ENCODE measurements at regions not wholly inside any gene's neighbourhood (a gene's known extent, or its start where the extent isn't known, plus 50 kb on each side); places are given as distances from the start of the nearest gene placed in this dataset.
"Not testable (repeated sequence)": the region's sequence is repeated elsewhere in the genome, so short reads cannot be mapped to it uniquely, and the experiment has no call there.

DNA sequence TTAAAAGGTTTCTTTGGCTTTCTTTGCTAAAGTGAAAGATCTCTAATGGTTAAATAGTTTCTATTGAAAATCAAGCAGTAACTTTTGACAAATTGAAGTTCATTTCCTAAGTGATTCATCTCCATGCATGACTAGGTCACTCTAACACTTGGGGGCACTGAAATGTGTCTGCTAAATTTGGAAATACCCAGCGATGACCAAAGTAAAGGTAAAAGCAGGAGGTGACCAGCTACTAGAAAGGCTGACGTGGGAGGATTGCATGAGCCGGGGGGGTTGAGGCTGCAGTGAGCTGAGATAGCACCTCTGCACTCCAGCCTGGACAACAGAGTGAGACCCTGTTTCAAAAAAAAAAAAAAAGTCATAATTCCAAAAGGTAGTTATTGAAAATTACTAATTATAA is 111.8 kb upstream of the GPR141 start:
- TF ChIP-seq, protein P1, sequence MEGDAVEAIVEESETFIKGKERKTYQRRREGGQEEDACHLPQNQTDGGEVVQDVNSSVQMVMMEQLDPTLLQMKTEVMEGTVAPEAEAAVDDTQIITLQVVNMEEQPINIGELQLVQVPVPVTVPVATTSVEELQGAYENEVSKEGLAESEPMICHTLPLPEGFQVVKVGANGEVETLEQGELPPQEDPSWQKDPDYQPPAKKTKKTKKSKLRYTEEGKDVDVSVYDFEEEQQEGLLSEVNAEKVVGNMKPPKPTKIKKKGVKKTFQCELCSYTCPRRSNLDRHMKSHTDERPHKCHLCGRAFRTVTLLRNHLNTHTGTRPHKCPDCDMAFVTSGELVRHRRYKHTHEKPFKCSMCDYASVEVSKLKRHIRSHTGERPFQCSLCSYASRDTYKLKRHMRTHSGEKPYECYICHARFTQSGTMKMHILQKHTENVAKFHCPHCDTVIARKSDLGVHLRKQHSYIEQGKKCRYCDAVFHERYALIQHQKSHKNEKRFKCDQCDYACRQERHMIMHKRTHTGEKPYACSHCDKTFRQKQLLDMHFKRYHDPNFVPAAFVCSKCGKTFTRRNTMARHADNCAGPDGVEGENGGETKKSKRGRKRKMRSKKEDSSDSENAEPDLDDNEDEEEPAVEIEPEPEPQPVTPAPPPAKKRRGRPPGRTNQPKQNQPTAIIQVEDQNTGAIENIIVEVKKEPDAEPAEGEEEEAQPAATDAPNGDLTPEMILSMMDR (conservative IDR thresholded peaks at IDR 0.05): no peak
- Mint-ChIP-seq H3K36me3 (ENCODE audit: low read depth) (no peaks in the 10 kb centered on the region), H3K27me3 (ENCODE audit: low read depth) (peaks cover 2% of the 10 kb centered on the region), H3K4me1 (no peaks in the 10 kb centered on the region), H3K27ac (ENCODE audit: unreplicated experiment) (no peak overlapping the region), H3K9me3 (no peaks in the 10 kb centered on the region), H3K4me3 (no peak overlapping the region)
- DNase-seq (ENCODE audit: low read depth, low spot score): no peak

DNA sequence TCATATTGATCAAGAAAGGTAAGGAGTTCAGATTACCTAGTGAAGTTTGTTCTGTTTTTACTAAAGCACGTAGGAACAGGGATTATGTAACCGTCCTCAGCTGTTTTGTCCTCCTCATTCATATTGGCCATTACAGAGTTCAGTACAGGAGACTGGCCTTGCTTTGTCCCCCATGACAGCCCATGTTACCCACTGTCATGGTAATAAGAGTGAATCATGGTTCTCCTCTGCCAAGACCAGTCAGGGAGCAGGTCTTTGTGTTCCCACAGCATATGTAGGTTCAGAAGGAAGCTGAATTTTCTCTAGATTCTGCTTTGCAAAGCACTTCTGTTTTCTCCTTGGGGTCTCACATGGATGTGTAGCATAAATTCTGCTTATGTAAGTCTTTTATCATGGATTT is 106.2 kb upstream of the GPR141 start:
- Mint-ChIP-seq H3K27ac (ENCODE audit: unreplicated experiment) (no peak overlapping the region), H3K9me3 (no peaks in the 10 kb centered on the region), H3K4me3 (no peak overlapping the region), H3K36me3 (ENCODE audit: low read depth) (no peaks in the 10 kb centered on the region), H3K4me1 (peaks cover 7% of the 10 kb centered on the region), H3K27me3 (ENCODE audit: low read depth) (peaks cover 4% of the 10 kb centered on the region)
- DNase-seq (ENCODE audit: low read depth, low spot score): no peak
- TF ChIP-seq, protein P1 (conservative IDR thresholded peaks at IDR 0.05): no peak

DNA sequence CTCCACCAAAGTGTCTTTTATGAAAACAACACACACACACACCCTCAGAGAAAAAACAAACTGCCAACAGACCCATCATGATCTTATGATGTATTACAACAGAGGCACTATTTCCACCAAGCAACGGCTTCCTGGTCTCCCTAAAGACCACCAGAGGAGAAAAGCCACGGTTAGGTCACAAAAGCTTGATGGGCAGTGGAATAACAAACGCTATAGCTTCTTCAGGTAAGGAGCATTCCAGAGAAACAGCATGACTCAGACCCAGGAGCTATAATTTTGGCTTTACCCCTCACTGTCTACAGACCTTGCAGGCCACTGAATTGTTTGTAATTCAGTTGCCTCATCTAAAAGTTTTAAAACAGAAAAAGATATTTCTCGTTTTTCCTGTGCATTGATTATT is 105.7 kb upstream of the GPR141 start:
- DNase-seq (ENCODE audit: low read depth, low spot score): no peak
- Mint-ChIP-seq H3K9me3 (no peaks in the 10 kb centered on the region), H3K27ac (ENCODE audit: unreplicated experiment) (no peak overlapping the region), H3K36me3 (ENCODE audit: low read depth) (no peaks in the 10 kb centered on the region), H3K4me1 (peaks cover 8% of the 10 kb centered on the region), H3K27me3 (ENCODE audit: low read depth) (peaks cover 4% of the 10 kb centered on the region), H3K4me3 (no peak overlapping the region)
- TF ChIP-seq, protein P1 (conservative IDR thresholded peaks at IDR 0.05): no peak

DNA sequence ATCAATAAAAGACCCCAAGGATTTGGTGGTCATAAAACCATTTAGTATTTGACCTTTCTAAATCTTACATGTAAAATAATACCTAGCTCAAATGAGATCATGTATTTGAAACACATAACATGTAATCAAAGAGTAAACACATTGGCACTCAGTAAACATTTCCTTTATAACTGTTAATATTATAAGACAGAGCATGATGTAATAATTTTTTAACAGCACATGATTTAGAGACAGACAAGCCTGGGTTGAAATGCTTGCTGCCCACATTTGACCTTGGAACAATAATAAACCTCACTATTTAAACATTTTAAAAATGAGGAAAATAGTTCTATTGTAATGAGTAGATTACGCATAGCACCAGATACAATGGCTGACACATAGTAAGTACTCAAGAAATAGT is 105.2 kb upstream of the GPR141 start:
- H3K27me3 Mint-ChIP-seq (ENCODE audit: low read depth): peaks cover 4% of the 10 kb centered on the region
- no peaks in the 10 kb centered on the region for H3K9me3 Mint-ChIP-seq
- H3K4me1 Mint-ChIP-seq: peaks cover 12% of the 10 kb centered on the region
- no peak overlapping the region for H3K4me3 Mint-ChIP-seq
- no peak overlapping the region for H3K27ac Mint-ChIP-seq (ENCODE audit: unreplicated experiment)
- TF ChIP-seq, protein P1 (conservative IDR thresholded peaks at IDR 0.05): no peak
- H3K36me3 Mint-ChIP-seq (ENCODE audit: low read depth): no peaks in the 10 kb centered on the region
- no peak for DNase-seq (ENCODE audit: low read depth, low spot score)

DNA sequence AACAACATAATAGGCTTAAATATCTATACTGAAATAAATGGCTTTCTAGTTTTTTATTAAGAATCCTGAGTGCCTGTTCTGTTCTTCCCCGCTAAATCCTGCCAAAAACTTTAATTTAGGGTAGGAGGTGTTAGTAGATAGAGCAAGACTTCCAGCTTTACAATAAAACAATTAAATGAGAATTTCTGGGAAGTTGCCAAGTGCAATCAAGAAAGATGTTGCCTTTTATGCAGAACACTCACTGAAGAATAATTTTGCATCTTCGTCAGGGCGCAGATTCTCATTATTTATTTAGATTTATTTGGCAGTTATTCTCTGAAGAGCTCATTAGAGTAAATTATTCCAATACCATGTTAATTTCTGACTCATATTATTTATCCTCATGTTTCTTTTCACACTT is 103.2 kb upstream of the GPR141 start:
- no peak overlapping the region for H3K27ac Mint-ChIP-seq (ENCODE audit: unreplicated experiment)
- H3K36me3 Mint-ChIP-seq (ENCODE audit: low read depth): no peaks in the 10 kb centered on the region
- no peaks in the 10 kb centered on the region for H3K9me3 Mint-ChIP-seq
- no peak for DNase-seq (ENCODE audit: low read depth, low spot score)
- TF ChIP-seq, protein P1 (conservative IDR thresholded peaks at IDR 0.05): no peak
- peaks cover 4% of the 10 kb centered on the region for H3K27me3 Mint-ChIP-seq (ENCODE audit: low read depth)
- no peak overlapping the region for H3K4me3 Mint-ChIP-seq
- peaks cover 21% of the 10 kb centered on the region for H3K4me1 Mint-ChIP-seq

DNA sequence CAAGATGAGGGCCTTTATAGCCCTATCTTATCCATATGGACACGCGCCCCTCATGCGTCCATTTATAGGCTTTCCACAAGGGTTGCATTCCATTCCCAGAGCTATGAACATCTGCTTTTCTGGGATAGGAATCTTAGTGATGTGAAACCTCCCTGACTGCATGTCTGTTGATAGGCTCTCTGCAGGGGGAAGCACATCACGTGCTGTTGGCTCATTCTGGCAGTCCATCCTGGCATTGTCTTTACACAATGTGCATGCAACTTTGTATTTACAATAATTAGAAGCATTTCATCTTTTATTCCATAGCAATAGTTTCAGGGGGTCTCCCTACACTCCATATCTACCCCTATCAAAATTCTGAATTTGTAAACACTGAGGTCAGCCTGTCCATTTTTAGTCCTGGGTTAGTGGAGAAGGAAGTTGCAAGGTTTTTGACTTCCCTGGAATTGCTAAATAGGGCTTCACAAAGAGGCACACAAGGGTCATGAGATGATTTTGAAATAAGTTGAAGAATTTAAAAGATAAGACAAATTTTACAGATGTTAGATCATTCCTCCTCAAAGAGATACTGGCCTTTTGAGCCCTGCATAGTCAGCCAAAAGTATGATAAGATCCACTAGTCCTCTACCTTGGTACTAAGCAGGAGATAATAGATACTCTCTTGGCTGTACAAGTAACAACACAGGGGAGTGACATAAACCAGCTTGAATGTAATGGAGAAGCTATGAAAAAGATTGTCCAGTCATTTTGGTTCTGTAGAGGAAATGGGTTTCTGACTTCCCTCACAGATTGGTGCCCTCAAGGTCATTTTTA is 98.7 kb upstream of the GPR141 start:
- H3K27ac Mint-ChIP-seq (ENCODE audit: unreplicated experiment); H3K4me3 Mint-ChIP-seq; H3K9me3 Mint-ChIP-seq; DNase-seq (ENCODE audit: low read depth, low spot score); H3K27me3 Mint-ChIP-seq (ENCODE audit: low read depth); H3K36me3 Mint-ChIP-seq (ENCODE audit: low read depth): not testable (repeated sequence)
- peaks cover 13% of the 10 kb centered on the region for H3K4me1 Mint-ChIP-seq

Data from neural crest cell (in vitro differentiated cells).